ENCODE measurements at regions not wholly inside any gene's neighbourhood (a gene's known extent, or its start where the extent isn't known, plus 50 kb on each side); places are given as distances from the start of the nearest gene placed in this dataset.

GRCh38 chr20:3354247-3354646, 53.2 kb downstream of the DNAAF9 start:
- DNase-seq, result no peak

GRCh38 chr20:3353646-3354045, 53.8 kb downstream of the DNAAF9 start:
- no peak for DNase-seq

- DNase-seq, result peak; percentile 73
Measured at GRCh38 chr20:3352202-3352601, 55.3 kb downstream of the DNAAF9 start.

- DNase-seq, result peak; percentile 48
Measured at GRCh38 chr20:3350422-3350821, 57.0 kb downstream of the DNAAF9 start.

GRCh38 chr20:3349786-3350185, 57.7 kb downstream of the DNAAF9 start:
- DNase-seq, result no peak

- no peak for DNase-seq
Measured at GRCh38 chr20:3342766-3343165, 64.7 kb downstream of the DNAAF9 start.

- peak; percentile 18 for DNase-seq
Measured at GRCh38 chr20:3340443-3340842, 67.0 kb downstream of the DNAAF9 start.

- no peak for DNase-seq
Measured at GRCh38 chr20:3339571-3339970, 67.9 kb downstream of the DNAAF9 start.

GRCh38 chr20:3339076-3339475, 68.4 kb downstream of the DNAAF9 start:
- no peak for DNase-seq

GRCh38 chr20:3334156-3334943, 73.1 kb downstream of the DNAAF9 start:
- no peak for DNase-seq

GRCh38 chr20:3330046-3330741, 77.3 kb downstream of the DNAAF9 start:
- peak; percentile 34 for DNase-seq

- DNase-seq, result no peak
Measured at GRCh38 chr20:3328501-3328900, 79.0 kb downstream of the DNAAF9 start.

GRCh38 chr20:3326779-3327521, 80.5 kb downstream of the DNAAF9 start:
- DNase-seq, result no peak

- DNase-seq, result no peak
Measured at GRCh38 chr20:3325864-3326263, 81.6 kb downstream of the DNAAF9 start.

GRCh38 chr20:3323398-3323797, 84.1 kb downstream of the DNAAF9 start:
- peak; percentile 65 for DNase-seq

GRCh38 chr20:3318226-3318884, 79.4 kb upstream of the SLC4A11 start:
- no peak for DNase-seq

- DNase-seq, result no peak
Measured at GRCh38 chr20:3316136-3316535, 77.1 kb upstream of the SLC4A11 start.

- no peak for DNase-seq
Measured at GRCh38 chr20:3315136-3315535, 76.1 kb upstream of the SLC4A11 start.

- no peak for DNase-seq
Measured at GRCh38 chr20:3314391-3314790, 75.4 kb upstream of the SLC4A11 start.

GRCh38 chr20:3313683-3314065, 74.7 kb upstream of the SLC4A11 start:
- DNase-seq, result peak; percentile 25

- DNase-seq, result peak; percentile 85
Measured at GRCh38 chr20:3312940-3313682, 74.1 kb upstream of the SLC4A11 start.

GRCh38 chr20:3311623-3312022, 72.6 kb upstream of the SLC4A11 start:
- DNase-seq, result peak; percentile 25

All from hematopoietic multipotent progenitor cell treated with erythropoietin and hydrocortisone succinate and interleukin-3 and kit ligand, for 6 days (in vitro differentiated cells).